NOMO-1 treated with DMSO at 0.1 percent for 48 hours (cell line): ENCODE measurements at regions not wholly inside any gene's neighbourhood (a gene's known extent, or its start where the extent isn't known, plus 50 kb on each side); places are given as distances from the start of the nearest gene placed in this dataset.

Experiments used
- DNase-seq: peaks from one replicate; lab custom pipeline; 2025; ENCODE audit not compliant: unreplicated experiment; lab: John Stamatoyannopoulos, UW

DNA sequence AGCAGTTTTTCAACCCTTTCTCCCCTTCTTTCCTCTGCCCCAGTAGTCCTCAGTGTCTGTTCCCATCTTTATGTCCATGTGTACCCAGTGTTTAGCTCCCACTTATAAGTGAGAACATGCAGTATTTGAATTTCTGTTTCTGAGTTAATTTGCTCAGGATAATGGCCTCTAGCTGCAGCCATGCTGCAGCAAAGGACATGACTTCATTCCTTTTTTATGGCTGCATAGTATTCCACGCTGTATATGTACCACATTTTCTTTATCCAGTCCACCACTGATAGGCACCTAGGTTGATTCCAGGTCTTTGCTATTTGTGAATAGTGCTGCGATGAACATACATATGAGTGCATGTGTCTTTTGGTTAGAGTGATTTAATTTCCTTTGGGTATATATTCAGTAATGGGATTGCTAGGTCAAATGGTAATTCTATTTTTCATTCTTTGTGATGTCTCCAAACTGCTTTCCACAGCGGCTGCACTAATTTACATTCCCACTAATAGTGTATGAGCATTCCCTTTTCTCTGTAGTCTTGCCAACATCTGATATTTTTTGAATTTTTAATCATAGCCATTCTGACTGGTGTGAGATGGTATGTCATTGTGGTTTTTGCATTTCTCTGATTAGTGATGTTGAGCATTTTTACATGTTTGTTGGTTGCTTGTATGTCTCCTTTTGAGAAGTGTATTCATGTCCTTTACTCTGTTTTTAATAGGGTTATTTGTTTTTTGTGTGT is 54.6 kb upstream of the ANK2 start:
- no peak for DNase-seq
